Ishikawa (cell line): ENCODE measurements at regions not wholly inside any gene's neighbourhood (a gene's known extent, or its start where the extent isn't known, plus 50 kb on each side); places are given as distances from the start of the nearest gene placed in this dataset.

Source experiments
- CEBPB ChIP-seq: IDR thresholded peaks from 2 replicates; pipeline ENCODE4 v1.6.1; 2012
- NFIC ChIP-seq: IDR thresholded peaks from 2 replicates; pipeline ENCODE4 v1.6.1; 2012
- RAD21 ChIP-seq: IDR thresholded peaks from 2 replicates; pipeline ENCODE4 v1.6.1; 2012; ENCODE audit warnings: low read depth
- YY1 ChIP-seq: IDR thresholded peaks from 2 replicates; pipeline ENCODE4 v1.6.1; 2012; ENCODE audit warnings: low read depth
- TF ChIP-seq, protein P1 (sequence below): IDR thresholded peaks from 2 replicates; pipeline ENCODE4 v1.6.1; 2012
- TF ChIP-seq, protein P2 (sequence below): IDR thresholded peaks from 2 replicates; pipeline ENCODE4 v1.6.1; 2012; ENCODE audit warnings: low read depth, mild to moderate bottlenecking

DNA sequence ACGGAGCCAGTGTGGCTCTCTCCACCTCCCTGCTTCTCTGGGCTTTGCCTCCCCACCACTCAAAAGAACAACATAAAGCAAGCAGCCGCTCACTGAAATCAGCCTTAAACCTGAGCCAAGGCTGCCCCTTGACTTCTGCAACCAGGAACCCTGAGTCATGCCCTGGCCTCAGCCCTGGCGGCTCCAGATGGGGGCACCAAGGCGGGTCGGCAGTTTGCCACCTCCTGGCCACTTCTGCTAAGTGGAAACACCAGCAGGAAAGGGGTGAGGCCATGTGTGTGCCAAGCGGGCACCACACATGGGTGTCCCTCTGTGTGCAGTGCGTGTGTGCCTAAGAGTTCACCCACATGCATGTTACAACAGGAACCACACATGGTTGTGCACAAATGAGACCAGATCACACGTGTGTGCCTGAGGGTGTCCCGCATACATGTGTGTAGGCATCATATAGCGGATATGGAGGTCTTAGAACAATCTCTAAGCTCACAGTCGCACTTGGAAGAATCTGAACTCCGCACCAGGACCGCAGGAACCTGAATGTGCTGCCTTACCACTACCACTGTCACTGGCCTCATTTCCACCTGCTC is 221.2 kb downstream of the MN1 start:
- TF ChIP-seq YY1: no peak
- TF ChIP-seq NFIC: no peak
- no peak for TF ChIP-seq RAD21
- no peak for TF ChIP-seq CEBPB
- TF ChIP-seq, protein P1, sequence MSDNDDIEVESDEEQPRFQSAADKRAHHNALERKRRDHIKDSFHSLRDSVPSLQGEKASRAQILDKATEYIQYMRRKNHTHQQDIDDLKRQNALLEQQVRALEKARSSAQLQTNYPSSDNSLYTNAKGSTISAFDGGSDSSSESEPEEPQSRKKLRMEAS: no peak
- TF ChIP-seq, protein P2, sequence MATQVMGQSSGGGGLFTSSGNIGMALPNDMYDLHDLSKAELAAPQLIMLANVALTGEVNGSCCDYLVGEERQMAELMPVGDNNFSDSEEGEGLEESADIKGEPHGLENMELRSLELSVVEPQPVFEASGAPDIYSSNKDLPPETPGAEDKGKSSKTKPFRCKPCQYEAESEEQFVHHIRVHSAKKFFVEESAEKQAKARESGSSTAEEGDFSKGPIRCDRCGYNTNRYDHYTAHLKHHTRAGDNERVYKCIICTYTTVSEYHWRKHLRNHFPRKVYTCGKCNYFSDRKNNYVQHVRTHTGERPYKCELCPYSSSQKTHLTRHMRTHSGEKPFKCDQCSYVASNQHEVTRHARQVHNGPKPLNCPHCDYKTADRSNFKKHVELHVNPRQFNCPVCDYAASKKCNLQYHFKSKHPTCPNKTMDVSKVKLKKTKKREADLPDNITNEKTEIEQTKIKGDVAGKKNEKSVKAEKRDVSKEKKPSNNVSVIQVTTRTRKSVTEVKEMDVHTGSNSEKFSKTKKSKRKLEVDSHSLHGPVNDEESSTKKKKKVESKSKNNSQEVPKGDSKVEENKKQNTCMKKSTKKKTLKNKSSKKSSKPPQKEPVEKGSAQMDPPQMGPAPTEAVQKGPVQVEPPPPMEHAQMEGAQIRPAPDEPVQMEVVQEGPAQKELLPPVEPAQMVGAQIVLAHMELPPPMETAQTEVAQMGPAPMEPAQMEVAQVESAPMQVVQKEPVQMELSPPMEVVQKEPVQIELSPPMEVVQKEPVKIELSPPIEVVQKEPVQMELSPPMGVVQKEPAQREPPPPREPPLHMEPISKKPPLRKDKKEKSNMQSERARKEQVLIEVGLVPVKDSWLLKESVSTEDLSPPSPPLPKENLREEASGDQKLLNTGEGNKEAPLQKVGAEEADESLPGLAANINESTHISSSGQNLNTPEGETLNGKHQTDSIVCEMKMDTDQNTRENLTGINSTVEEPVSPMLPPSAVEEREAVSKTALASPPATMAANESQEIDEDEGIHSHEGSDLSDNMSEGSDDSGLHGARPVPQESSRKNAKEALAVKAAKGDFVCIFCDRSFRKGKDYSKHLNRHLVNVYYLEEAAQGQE: no peak
